K562 (cell line): ENCODE measurements at regions not wholly inside any gene's neighbourhood (a gene's known extent, or its start where the extent isn't known, plus 50 kb on each side); places are given as distances from the start of the nearest gene placed in this dataset.

Source experiments
- ATAC-seq: fragments of 200-7000 bp; cut with Tn5 transposase; 3 replicates; pipeline ENCODE4 v1.9.1; 2020; ENCODE audit warnings: moderate library complexity
- BruUV-seq: library from RNA; stranded (reverse); fragments of 400-500 nt; replicated peaks from 2 replicates; lab custom pipeline; 2021; lab: Mats Ljungman, UMichigan
- CTCF ChIA-PET: fragments of 300-600 bp; formaldehyde crosslinking; extraction: SDS; loops from one replicate; lab custom pipeline; 2021; ENCODE audit warnings: low intra/inter-chr PET ratio; lab: Yijun Ruan, JAX
- POLR2A ChIA-PET: fragments of 300-600, 350-650 bp; sonication (Branson Sonifier 250); formaldehyde crosslinking; extraction: SDS; loops from one replicate; lab custom pipeline; 2021; ENCODE audit warnings: antibody characterized with exemption, inconsistent platforms; lab: Yijun Ruan, JAX
- DNase-seq, 4 experiments: peaks; one replicate each; pipeline versions ENCODE4 v3.0.0 to v3.0.0-alpha.2; 2011 to 2018; ENCODE audit warnings: low spot score in 3 of 4, mixed read lengths in 3 of 4; ENCODE audit errors: extremely low read depth in 1 of 4
- FAIRE-seq: peaks from 2 replicates; lab custom pipeline; 2011; peaks lifted over from hg19 to GRCh38; lab: Jason Lieb, UNC
- H2AFZ ChIP-seq: 2 replicates; pipeline ENCODE4 v1.6.0; 2011; ENCODE audit warnings: low read depth, low read length, control low read depth, inconsistent platforms
- H3K27ac ChIP-seq: fragments of 200-600 bp; 3 replicates; pipeline ENCODE4 v1.8.0; 2011; ENCODE audit warnings: low read depth, mild to moderate bottlenecking, control low read depth, inconsistent platforms, low read length, moderate library complexity, mixed read lengths; ENCODE audit errors: extremely low read depth
- H3K27me3 ChIP-seq, 2 experiments: fragments of 300-600 bp in 1 of 2; 2 replicates in 1 of 2; 3 replicates in 1 of 2; pipeline versions ENCODE4 v1.6.0 to v1.8.0; 2011; ENCODE audit warnings: inconsistent platforms in 2 of 2, low read length in 2 of 2, mild to moderate bottlenecking in 1 of 2, mixed read lengths in 1 of 2, moderate library complexity in 1 of 2; ENCODE audit not compliant: control insufficient read depth in 2 of 2, insufficient read depth in 2 of 2
- H3K36me3 ChIP-seq: fragments of 300-600 bp; 3 replicates; pipeline ENCODE4 v1.8.0; 2011; ENCODE audit warnings: mild to moderate bottlenecking, low read length, inconsistent platforms; ENCODE audit not compliant: control insufficient read depth, insufficient read depth
- H3K4me1 ChIP-seq, 2 experiments: fragments of 200-600 bp in 1 of 2; replicated peaks in 1 of 2; 2 replicates in 1 of 2; 3 replicates in 1 of 2; pipeline versions ENCODE4 v1.5.1 to v1.8.0; 2011; ENCODE audit warnings: inconsistent platforms in 2 of 2, low read length in 2 of 2, mild to moderate bottlenecking in 1 of 2, mixed read lengths in 1 of 2, moderate library complexity in 1 of 2; ENCODE audit not compliant: control insufficient read depth in 2 of 2, insufficient read depth in 2 of 2
- H3K4me2 ChIP-seq: 2 replicates; pipeline ENCODE4 v1.6.1; 2011; ENCODE audit warnings: low read length, control low read depth, inconsistent platforms, mixed read lengths; ENCODE audit not compliant: insufficient read depth
- H3K4me3 ChIP-seq: fragments of 200-600 bp; sonication (generic), shearing (Covaris generic); 2 replicates; pipeline ENCODE4 v1.5.1; 2016; ENCODE audit warnings: control low read depth, inconsistent platforms
- H3K79me2 ChIP-seq: fragments of 200-600 bp; 3 replicates; pipeline ENCODE4 v1.8.0; 2011; ENCODE audit warnings: low read length, inconsistent platforms; ENCODE audit not compliant: control insufficient read depth, insufficient read depth
- H3K9ac ChIP-seq, 2 experiments: 2 replicates each; pipeline versions ENCODE4 v1.6.0 to v1.6.1; 2011; ENCODE audit warnings: low read depth in 2 of 2, low read length in 2 of 2, control low read depth in 1 of 2, inconsistent platforms in 1 of 2, mild to moderate bottlenecking in 1 of 2, mixed read lengths in 1 of 2; ENCODE audit not compliant: insufficient read depth in 1 of 2
- H3K9me1 ChIP-seq: one replicate; pipeline ENCODE4 v1.6.0; 2011; ENCODE audit warnings: inconsistent platforms, mild to moderate bottlenecking, low read length, moderate library complexity; ENCODE audit not compliant: control insufficient read depth, insufficient read depth
- H3K9me3 ChIP-seq: replicated peaks from 2 replicates; pipeline ENCODE4 v1.5.1; 2011; ENCODE audit warnings: low read depth, low read length, inconsistent platforms; ENCODE audit not compliant: control insufficient read depth, insufficient read depth
- H4K20me1 ChIP-seq: replicated peaks from 2 replicates; pipeline ENCODE4 v1.6.1; 2011; ENCODE audit warnings: low read length, inconsistent platforms, mixed read lengths; ENCODE audit not compliant: control insufficient read depth, insufficient read depth
- ATF4 ChIP-seq: fragments of 450-650 bp; formaldehyde crosslinking; IDR thresholded peaks from 2 replicates; pipeline ENCODE4 v1.4.0; 2022; ENCODE audit warnings: mild to moderate bottlenecking, moderate library complexity
- MAZ ChIP-seq, 2 experiments: fragments of 450-650 bp in 1 of 2; sonication (generic) in 1 of 2; formaldehyde crosslinking; IDR thresholded peaks in 1 of 2; conservative IDR thresholded peaks in 1 of 2; 2 replicates each; pipeline versions ENCODE4 v1.4.0 to v1.5.0; 2020; ENCODE audit warnings: mild to moderate bottlenecking in 1 of 2, missing genetic modification reagents in 1 of 2
- NR2F6 ChIP-seq: fragments of 450-650 bp; formaldehyde crosslinking; IDR thresholded peaks from 2 replicates; pipeline ENCODE4 v1.4.0; 2020; ENCODE audit warnings: mild to moderate bottlenecking
- NR4A1 ChIP-seq, 2 experiments: fragments of 250-450 bp in 1 of 2; fragments of 450-650 bp in 1 of 2; sonication (Bioruptor Pico) in 1 of 2; IDR thresholded peaks; 2 replicates each; pipeline versions ENCODE4 v1.4.0 to v1.6.1; 2016 to 2020; ENCODE audit warnings: mild to moderate bottlenecking in 2 of 2, missing compliant biosample characterization in 1 of 2, missing genetic modification characterization in 1 of 2, moderate library complexity in 1 of 2
- RB1 ChIP-seq: fragments of 450-650 bp; IDR thresholded peaks from 2 replicates; pipeline ENCODE4 v1.6.1; 2017; ENCODE audit warnings: low read depth, mild to moderate bottlenecking
- SIRT6 ChIP-seq: IDR thresholded peaks from one replicate; pipeline ENCODE4 v1.6.1; 2012; ENCODE audit warnings: low read depth, mild to moderate bottlenecking, control low read depth, inconsistent platforms, low read length, moderate library complexity
- SMAD3 ChIP-seq: fragments of 450-650 bp; formaldehyde crosslinking; conservative IDR thresholded peaks from 2 replicates; pipeline ENCODE4 v1.4.0; 2020; ENCODE audit warnings: mild to moderate bottlenecking
- SNIP1 ChIP-seq: fragments of 450-650 bp; IDR thresholded peaks from 2 replicates; pipeline ENCODE4 v1.7.1; 2017; ENCODE audit warnings: low read depth, mild to moderate bottlenecking
- ZNF124 ChIP-seq: sonication (generic); formaldehyde crosslinking; IDR thresholded peaks from 2 replicates; pipeline ENCODE4 v1.8.1; 2022; ENCODE audit warnings: missing genetic modification reagents
- ZNF23 ChIP-seq: fragments of 250-450 bp; sonication (Bioruptor Pico); IDR thresholded peaks from 2 replicates; pipeline ENCODE4 v1.4.0; 2020; ENCODE audit warnings: mild to moderate bottlenecking
- ZNF354B ChIP-seq: fragments of 250-450 bp; sonication (Bioruptor Pico); IDR thresholded peaks from 2 replicates; pipeline ENCODE4 v1.4.0; 2020
- WGBS: fragments of 100-300 bp; shearing (Covaris generic); methylation state at CpG from one replicate; pipeline ENCODE4 v1.1.6; 2016; ENCODE audit warnings: low coverage, mixed read lengths; ENCODE audit not compliant: insufficient coverage; ENCODE audit errors: missing lambda C conversion rate; 5-methylcytosine and 5-hydroxymethylcytosine counted together
- in situ Hi-C: fragments of 300-500 bp; cut with MboI; formaldehyde crosslinking; loops from 4 replicates; pipeline ENCODE4 v1.15.0; 2018; ENCODE audit warnings: inconsistent platforms, mixed read lengths
- intact Hi-C: fragments of 100-400 bp; cut with micrococcal nuclease; formaldehyde crosslinking; loops from 2 replicates; pipeline ENCODE4 v1.14.2; 2022

- in situ Hi-C loops, result no loop called here
- Histone ChIP-seq H3K9me1 (no peaks in the 10 kb centered on the region), H3K4me3 (no peak overlapping the region), H3K9me3 (no peaks in the 10 kb centered on the region), H2AFZ (no peak overlapping the region), H3K4me2 (no peak overlapping the region), H3K4me1 (no peaks in the 10 kb centered on the region), H4K20me1 (no peaks in the 10 kb centered on the region), H3K9ac (no peak overlapping the region), H3K36me3 (no peaks in the 10 kb centered on the region), H3K27me3 (peaks cover 0 to 5% of the 10 kb centered on the region in 2 experiments; a peak in 3 of 5 replicates), H3K27ac (no peak overlapping the region), H3K79me2 (no peaks in the 10 kb centered on the region)
- no peak for ATAC-seq
- ChIA-PET CTCF (no interaction called here), POLR2A (interaction anchor here (0.6 kb wide), 1 partner anchor 39 kb away, joined by 3 read pairs; no protein-coding TSS in a partner anchor)
- BruUV-seq, result no TSS peak
- intact Hi-C loops, result no loop called here
- WGBS, result 5% methylated on average over 4 of the region's 4 CpGs
- FAIRE-seq, result no peak
- no peak for TF ChIP-seq SNIP1
- TF ChIP-seq NR2F6 (CRISPR knock-in tag), result no peak
- TF ChIP-seq ATF4 (CRISPR knock-in tag), result no peak
- TF ChIP-seq MAZ (CRISPR knock-in tag; conservative IDR thresholded peaks at IDR 0.05 in 1 of 2, IDR thresholded peaks at IDR 0.05 in 1 of 2), result no peak
- no peak for TF ChIP-seq RB1
- no peak for TF ChIP-seq ZNF124 (CRISPR knock-in tag)
- TF ChIP-seq ZNF23 (CRISPR knock-in tag), result no peak
- no peak for TF ChIP-seq SIRT6
- no peak for TF ChIP-seq NR4A1 (CRISPR knock-in tag; IDR thresholded peaks at IDR 0.05)
- TF ChIP-seq NR4A1 (tag; IDR thresholded peaks at IDR 0.05), result no peak
- TF ChIP-seq SMAD3, result no peak
- no peak for TF ChIP-seq ZNF354B (CRISPR knock-in tag)
- no peak for DNase-seq
These were observed 223.6 kb downstream of the GATA3 start for GRCh38 chr10:8278099-8278498.
